SK-N-SH treated with all-trans-retinoic acid at 6 μM for 48 hours (cell line): ENCODE measurements at regions not wholly inside any gene's neighbourhood (a gene's known extent, or its start where the extent isn't known, plus 50 kb on each side); places are given as distances from the start of the nearest gene placed in this dataset.

Experiments
- ATAC-seq: fragments of 200-7000 bp; cut with Tn5 transposase; 3 replicates; pipeline ENCODE4 v1.9.1; 2020; ENCODE audit warnings: mild to moderate bottlenecking, moderate library complexity
- ARNTL ChIP-seq: fragments of 450-650 bp; formaldehyde crosslinking; IDR thresholded peaks from 2 replicates; pipeline ENCODE4 v1.5.0; 2020; ENCODE audit warnings: low read depth, mild to moderate bottlenecking, moderate library complexity, borderline replicate concordance
- BACH2 ChIP-seq: fragments of 250-450 bp; sonication (Bioruptor Pico); IDR thresholded peaks from 2 replicates; pipeline ENCODE4 v1.9.0; 2021; ENCODE audit warnings: mild to moderate bottlenecking, borderline replicate concordance
- CSDC2 ChIP-seq: fragments of 250-450 bp; sonication (Bioruptor Pico); IDR thresholded peaks from 2 replicates; pipeline ENCODE4 v1.5.0; 2020; ENCODE audit warnings: mild to moderate bottlenecking, moderate library complexity
- CSRNP3 ChIP-seq: fragments of 250-450 bp; sonication (Bioruptor Pico); IDR thresholded peaks from 2 replicates; pipeline ENCODE4 v1.5.1; 2021; ENCODE audit warnings: mild to moderate bottlenecking, moderate library complexity
- ESRRG ChIP-seq: fragments of 250-450 bp; sonication (Bioruptor Pico); IDR thresholded peaks from 2 replicates; pipeline ENCODE4 v1.6.1; 2021; ENCODE audit warnings: mild to moderate bottlenecking
- GLIS3 ChIP-seq: fragments of 250-450 bp; sonication (Bioruptor Pico); IDR thresholded peaks from 2 replicates; pipeline ENCODE4 v1.5.0; 2020; ENCODE audit warnings: mild to moderate bottlenecking, moderate library complexity
- ISL1 ChIP-seq: fragments of 250-450 bp; sonication (Bioruptor Pico); IDR thresholded peaks from 2 replicates; pipeline ENCODE4 v2.1.2; 2022; ENCODE audit warnings: mild to moderate bottlenecking, moderate library complexity
- PATZ1 ChIP-seq: fragments of 250-450 bp; sonication (Bioruptor Pico); IDR thresholded peaks from 2 replicates; pipeline ENCODE4 v1.8.0; 2020; ENCODE audit warnings: mild to moderate bottlenecking, moderate library complexity, borderline replicate concordance
- PPARA ChIP-seq: fragments of 250-450 bp; sonication (Bioruptor Pico); IDR thresholded peaks from 2 replicates; pipeline ENCODE4 v1.5.0; 2020; ENCODE audit warnings: mild to moderate bottlenecking, borderline replicate concordance
- RARB ChIP-seq: fragments of 250-450 bp; sonication (Bioruptor Pico); IDR thresholded peaks from 2 replicates; pipeline ENCODE4 v1.8.0; 2021; ENCODE audit warnings: mild to moderate bottlenecking, moderate library complexity
- SNAI2 ChIP-seq: fragments of 250-450 bp; sonication (Bioruptor Pico); IDR thresholded peaks from 2 replicates; pipeline ENCODE4 v1.5.0; 2020; ENCODE audit warnings: mild to moderate bottlenecking, moderate library complexity
- TOX ChIP-seq: fragments of 250-450 bp; sonication (Bioruptor Pico); IDR thresholded peaks from 2 replicates; pipeline ENCODE4 v1.8.0; 2021; ENCODE audit warnings: mild to moderate bottlenecking, moderate library complexity, borderline replicate concordance
- ZC3H10 ChIP-seq: fragments of 250-450 bp; sonication (Bioruptor Pico); IDR thresholded peaks from 2 replicates; pipeline ENCODE4 v1.5.1; 2021; ENCODE audit warnings: mild to moderate bottlenecking, moderate library complexity
- ZFP3 ChIP-seq: fragments of 250-450 bp; sonication (Bioruptor Pico); IDR thresholded peaks from 2 replicates; pipeline ENCODE4 v1.5.0; 2020; ENCODE audit warnings: mild to moderate bottlenecking, moderate library complexity
- ZFP30 ChIP-seq: fragments of 450-650 bp; formaldehyde crosslinking; IDR thresholded peaks from 2 replicates; pipeline ENCODE4 v1.5.0; 2022; ENCODE audit warnings: mild to moderate bottlenecking, moderate library complexity
- ZNF70 ChIP-seq: fragments of 450-650 bp; formaldehyde crosslinking; IDR thresholded peaks from 2 replicates; pipeline ENCODE4 v1.5.0; 2020; ENCODE audit warnings: mild to moderate bottlenecking, moderate library complexity
- TF ChIP-seq, protein P1 (sequence below): fragments of 250-450 bp; sonication (Bioruptor Pico); IDR thresholded peaks from 2 replicates; pipeline ENCODE4 v1.5.0; 2020; ENCODE audit warnings: mild to moderate bottlenecking, moderate library complexity
- TF ChIP-seq, protein P2 (sequence below): fragments of 250-450 bp; sonication (Bioruptor Pico); IDR thresholded peaks from 2 replicates; pipeline ENCODE4 v1.5.1; 2020; ENCODE audit warnings: low read depth, mild to moderate bottlenecking, moderate library complexity

DNA sequence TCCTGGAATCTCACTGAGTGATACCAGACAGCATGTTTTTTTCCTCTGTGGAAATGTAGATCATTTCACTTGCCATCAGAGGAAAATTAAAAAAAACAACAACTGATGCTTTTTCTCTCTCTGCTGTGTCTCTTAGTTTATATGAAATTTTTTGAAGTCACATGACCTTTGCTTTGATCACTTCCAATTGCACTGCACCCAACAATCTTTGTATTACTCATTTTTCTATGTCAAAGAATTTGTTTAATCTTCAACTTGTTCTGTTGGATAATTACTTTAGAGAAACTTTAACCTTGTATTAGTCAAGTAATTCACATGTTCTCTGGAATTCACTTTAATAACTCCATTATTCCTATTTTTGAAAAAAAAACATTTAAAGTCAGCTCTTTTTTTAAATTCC is 1452.7 kb upstream of the CDH8 start:
- no peak for ATAC-seq
- TF ChIP-seq, protein P1, sequence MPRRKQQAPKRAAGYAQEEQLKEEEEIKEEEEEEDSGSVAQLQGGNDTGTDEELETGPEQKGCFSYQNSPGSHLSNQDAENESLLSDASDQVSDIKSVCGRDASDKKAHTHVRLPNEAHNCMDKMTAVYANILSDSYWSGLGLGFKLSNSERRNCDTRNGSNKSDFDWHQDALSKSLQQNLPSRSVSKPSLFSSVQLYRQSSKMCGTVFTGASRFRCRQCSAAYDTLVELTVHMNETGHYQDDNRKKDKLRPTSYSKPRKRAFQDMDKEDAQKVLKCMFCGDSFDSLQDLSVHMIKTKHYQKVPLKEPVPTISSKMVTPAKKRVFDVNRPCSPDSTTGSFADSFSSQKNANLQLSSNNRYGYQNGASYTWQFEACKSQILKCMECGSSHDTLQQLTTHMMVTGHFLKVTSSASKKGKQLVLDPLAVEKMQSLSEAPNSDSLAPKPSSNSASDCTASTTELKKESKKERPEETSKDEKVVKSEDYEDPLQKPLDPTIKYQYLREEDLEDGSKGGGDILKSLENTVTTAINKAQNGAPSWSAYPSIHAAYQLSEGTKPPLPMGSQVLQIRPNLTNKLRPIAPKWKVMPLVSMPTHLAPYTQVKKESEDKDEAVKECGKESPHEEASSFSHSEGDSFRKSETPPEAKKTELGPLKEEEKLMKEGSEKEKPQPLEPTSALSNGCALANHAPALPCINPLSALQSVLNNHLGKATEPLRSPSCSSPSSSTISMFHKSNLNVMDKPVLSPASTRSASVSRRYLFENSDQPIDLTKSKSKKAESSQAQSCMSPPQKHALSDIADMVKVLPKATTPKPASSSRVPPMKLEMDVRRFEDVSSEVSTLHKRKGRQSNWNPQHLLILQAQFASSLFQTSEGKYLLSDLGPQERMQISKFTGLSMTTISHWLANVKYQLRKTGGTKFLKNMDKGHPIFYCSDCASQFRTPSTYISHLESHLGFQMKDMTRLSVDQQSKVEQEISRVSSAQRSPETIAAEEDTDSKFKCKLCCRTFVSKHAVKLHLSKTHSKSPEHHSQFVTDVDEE (CRISPR knock-in tag) = no peak
- TF ChIP-seq CSRNP3 = no peak
- TF ChIP-seq TOX = no peak
- TF ChIP-seq ZNF70 (CRISPR knock-in tag) = no peak
- no peak for TF ChIP-seq SNAI2 (CRISPR knock-in tag)
- no peak for TF ChIP-seq RARB
- TF ChIP-seq ESRRG (CRISPR knock-in tag) = no peak
- no peak for TF ChIP-seq CSDC2 (CRISPR knock-in tag)
- TF ChIP-seq ZC3H10 (CRISPR knock-in tag) = no peak
- TF ChIP-seq ZFP30 (CRISPR knock-in tag) = no peak
- no peak for TF ChIP-seq ZFP3 (CRISPR knock-in tag)
- TF ChIP-seq PPARA (CRISPR knock-in tag) = no peak
- TF ChIP-seq, protein P2, sequence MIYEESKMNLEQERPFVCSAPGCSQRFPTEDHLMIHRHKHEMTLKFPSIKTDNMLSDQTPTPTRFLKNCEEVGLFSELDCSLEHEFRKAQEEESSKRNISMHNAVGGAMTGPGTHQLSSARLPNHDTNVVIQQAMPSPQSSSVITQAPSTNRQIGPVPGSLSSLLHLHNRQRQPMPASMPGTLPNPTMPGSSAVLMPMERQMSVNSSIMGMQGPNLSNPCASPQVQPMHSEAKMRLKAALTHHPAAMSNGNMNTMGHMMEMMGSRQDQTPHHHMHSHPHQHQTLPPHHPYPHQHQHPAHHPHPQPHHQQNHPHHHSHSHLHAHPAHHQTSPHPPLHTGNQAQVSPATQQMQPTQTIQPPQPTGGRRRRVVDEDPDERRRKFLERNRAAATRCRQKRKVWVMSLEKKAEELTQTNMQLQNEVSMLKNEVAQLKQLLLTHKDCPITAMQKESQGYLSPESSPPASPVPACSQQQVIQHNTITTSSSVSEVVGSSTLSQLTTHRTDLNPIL (CRISPR knock-in tag) = no peak
- TF ChIP-seq PATZ1 (CRISPR knock-in tag) = no peak
- TF ChIP-seq ARNTL = no peak

DNA sequence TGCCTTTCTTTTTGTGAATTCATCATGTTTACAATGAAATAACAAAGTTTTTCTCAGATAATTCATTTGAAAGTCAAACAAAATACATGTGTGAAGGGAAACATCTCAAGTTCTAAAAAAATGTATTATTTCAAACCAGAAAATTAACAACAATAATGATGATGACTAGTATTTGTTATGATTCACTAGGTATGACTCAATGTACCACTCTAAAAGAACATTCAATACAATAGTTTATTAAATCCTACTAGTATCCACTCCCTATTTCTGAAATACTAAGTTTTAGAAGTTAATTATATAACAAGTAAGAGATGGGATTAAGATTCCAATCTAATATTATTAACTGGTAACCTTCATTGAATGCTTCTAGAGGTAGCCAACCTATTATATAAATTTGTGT is 1444.8 kb upstream of the CDH8 start:
- TF ChIP-seq PATZ1 (CRISPR knock-in tag) (no peak), BACH2 (CRISPR knock-in tag) (no peak), GLIS3 (CRISPR knock-in tag) (no peak), CSRNP3 (no peak)
- TF ChIP-seq, protein P2 (CRISPR knock-in tag) = no peak
- TF ChIP-seq, all 23 proteins: peak for 0
- ATAC-seq = no peak

- ATAC-seq = no peak
- TF ChIP-seq, protein P2 (CRISPR knock-in tag) = peak; percentile 71; the same call in 1 of the 2 replicates
- TF ChIP-seq ISL1 (CRISPR knock-in tag) (peak; percentile 94), TOX (no peak)
Observed at GRCh38 chr16:63473725-63474124, 1437.5 kb upstream of the CDH8 start.
